Activated CD4-positive, alpha-beta T cell treated with anti-CD3 and anti-CD28 coated beads, Interleukin-2, amount 10 ng/mL, durations not matched to agents 24 days and 14 days (primary cell): ENCODE measurements at regions not wholly inside any gene's neighbourhood (a gene's known extent, or its start where the extent isn't known, plus 50 kb on each side); places are given as distances from the start of the nearest gene placed in this dataset.

ENCODE experiments used
- DNase-seq: peaks from one replicate; pipeline ENCODE4 v3.0.0; 2022
- H3K27ac Mint-ChIP-seq: one replicate; pipeline ENCODE4 v1.8.0; 2022; ENCODE audit warnings: mild to moderate bottlenecking, mixed read lengths
- H3K27me3 Mint-ChIP-seq: one replicate; pipeline ENCODE4 v1.8.0; 2022; ENCODE audit warnings: mixed read lengths
- H3K36me3 Mint-ChIP-seq: one replicate; pipeline ENCODE4 v1.8.0; 2022; ENCODE audit warnings: low read depth, mild to moderate bottlenecking, mixed read lengths
- H3K4me1 Mint-ChIP-seq: one replicate; pipeline ENCODE4 v1.8.0; 2021; ENCODE audit warnings: mixed read lengths
- H3K4me3 Mint-ChIP-seq: one replicate; pipeline ENCODE4 v1.8.0; 2022; ENCODE audit warnings: mild to moderate bottlenecking, moderate library complexity, mixed read lengths
- H3K9me3 Mint-ChIP-seq: one replicate; pipeline ENCODE4 v1.8.0; 2021; ENCODE audit warnings: mixed read lengths
- intact Hi-C: fragments of 100-400 bp; cut with micrococcal nuclease; formaldehyde crosslinking; loops from one replicate; pipeline ENCODE4 v1.15.1; 2023

GRCh38 chr1:192418552-192419285 lies 101.9 kb downstream of the RGS21 start:
- Mint-ChIP-seq H3K9me3 (no peaks in the 10 kb centered on the region), H3K4me1 (no peaks in the 10 kb centered on the region), H3K36me3 (no peaks in the 10 kb centered on the region), H3K4me3 (no peak overlapping the region), H3K27me3 (no peaks in the 10 kb centered on the region), H3K27ac (no peak overlapping the region)
- intact Hi-C loops: no loop called here
- no peak for DNase-seq

DNA sequence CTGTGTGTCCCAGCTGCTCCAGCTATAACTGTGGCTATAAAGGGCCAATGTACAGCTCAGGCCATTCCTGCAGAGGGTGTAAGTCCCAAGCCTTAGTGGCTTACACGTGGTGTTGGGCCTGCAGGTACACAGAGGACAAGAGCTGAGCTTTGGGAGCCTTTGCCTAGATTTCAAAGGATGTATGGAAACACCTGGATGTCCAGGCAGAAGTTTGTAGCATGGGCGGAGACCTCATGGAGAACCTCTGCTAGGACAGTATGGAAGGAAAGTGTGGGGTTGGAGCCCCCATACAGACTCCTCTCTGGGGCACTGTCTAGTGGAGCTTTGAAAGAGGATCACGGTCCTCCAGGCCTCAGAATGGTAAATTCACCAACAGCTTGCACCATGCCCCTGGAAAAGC lies 113.9 kb downstream of the RGS21 start:
- no peak overlapping the region for H3K4me3 Mint-ChIP-seq
- no peaks in the 10 kb centered on the region for H3K4me1 Mint-ChIP-seq
- intact Hi-C loops: no loop called here
- H3K27me3 Mint-ChIP-seq: no peaks in the 10 kb centered on the region
- DNase-seq: no peak
- no peak overlapping the region for H3K27ac Mint-ChIP-seq
- no peaks in the 10 kb centered on the region for H3K9me3 Mint-ChIP-seq
- H3K36me3 Mint-ChIP-seq: no peaks in the 10 kb centered on the region

- intact Hi-C loops: no loop called here
- H3K36me3 Mint-ChIP-seq: no peaks in the 10 kb centered on the region
- no peak overlapping the region for H3K27ac Mint-ChIP-seq
- H3K9me3 Mint-ChIP-seq: no peaks in the 10 kb centered on the region
- H3K4me3 Mint-ChIP-seq: no peak overlapping the region
- H3K27me3 Mint-ChIP-seq: peaks cover 2% of the 10 kb centered on the region
- DNase-seq: no peak
- no peaks in the 10 kb centered on the region for H3K4me1 Mint-ChIP-seq
Observed at GRCh38 chr1:192435704-192436103, 118.9 kb downstream of the RGS21 start.

DNA sequence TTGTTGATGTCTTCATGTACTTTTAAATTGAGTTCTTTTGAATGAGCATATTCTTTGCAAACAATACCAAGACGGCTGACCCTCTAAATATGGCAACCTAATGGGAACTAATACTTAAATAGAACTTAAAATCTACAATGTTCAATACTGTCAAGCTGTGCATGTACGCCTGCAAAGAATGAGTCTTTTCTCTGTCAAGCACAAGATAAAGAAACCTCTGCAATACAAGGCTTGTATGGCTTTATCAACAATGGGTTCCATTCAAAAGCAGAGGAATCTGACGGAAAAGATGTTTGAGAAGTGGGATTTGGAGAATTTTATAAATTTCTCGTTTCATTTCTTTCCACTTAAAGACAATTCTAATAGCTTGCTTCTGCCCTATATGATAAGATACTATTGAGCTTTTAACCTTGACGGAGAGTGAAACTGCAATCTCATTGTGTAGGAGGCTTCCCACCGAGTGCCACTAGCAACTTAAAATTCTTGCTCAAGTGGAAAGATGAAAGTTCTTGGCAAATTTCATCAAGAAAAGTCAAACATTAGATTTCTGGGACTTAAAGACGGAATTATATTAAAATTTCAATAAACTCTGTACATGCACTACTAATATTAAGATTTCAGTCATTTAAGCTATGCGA lies 119.8 kb downstream of the RGS21 start:
- H3K4me1 Mint-ChIP-seq: no peaks in the 10 kb centered on the region
- no peak overlapping the region for H3K27ac Mint-ChIP-seq
- H3K36me3 Mint-ChIP-seq: no peaks in the 10 kb centered on the region
- H3K4me3 Mint-ChIP-seq: no peak overlapping the region
- intact Hi-C loops: no loop called here
- no peak for DNase-seq
- peaks cover 4% of the 10 kb centered on the region for H3K27me3 Mint-ChIP-seq
- no peaks in the 10 kb centered on the region for H3K9me3 Mint-ChIP-seq

DNA sequence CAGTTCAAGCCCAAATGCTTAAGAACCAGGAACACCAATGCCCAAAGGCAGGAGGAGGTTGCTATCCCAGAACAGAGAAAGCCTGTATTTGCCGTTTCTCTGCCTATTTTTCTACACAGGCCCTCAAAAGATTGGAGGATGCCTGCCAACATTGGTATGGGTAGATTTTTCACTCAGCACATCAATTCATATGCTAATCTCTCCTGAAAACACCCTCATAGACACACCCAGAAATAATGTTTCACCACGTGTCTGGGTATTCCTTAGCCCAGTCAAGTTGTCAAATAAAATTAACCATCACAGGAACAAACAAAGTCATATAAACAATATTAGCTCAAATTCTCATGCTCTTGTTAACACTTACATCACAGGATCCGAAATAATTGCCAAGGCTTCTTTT lies 121.9 kb downstream of the RGS21 start:
- Mint-ChIP-seq H3K27ac (no peak overlapping the region), H3K4me3 (no peak overlapping the region), H3K27me3 (peaks cover 4% of the 10 kb centered on the region), H3K4me1 (no peaks in the 10 kb centered on the region), H3K36me3 (no peaks in the 10 kb centered on the region), H3K9me3 (no peaks in the 10 kb centered on the region)
- intact Hi-C loops: no loop called here
- no peak for DNase-seq

GRCh38 chr1:192439373-192440025 lies 122.7 kb downstream of the RGS21 start:
- Mint-ChIP-seq H3K4me1 (no peaks in the 10 kb centered on the region), H3K4me3 (no peak overlapping the region), H3K9me3 (no peaks in the 10 kb centered on the region)

GRCh38 chr1:192441492-192441891 lies 124.7 kb downstream of the RGS21 start:
- no peaks in the 10 kb centered on the region for H3K9me3 Mint-ChIP-seq
- H3K27me3 Mint-ChIP-seq: peaks cover 4% of the 10 kb centered on the region
- no peaks in the 10 kb centered on the region for H3K4me1 Mint-ChIP-seq
- intact Hi-C loops: no loop called here
- no peak for DNase-seq
- no peak overlapping the region for H3K4me3 Mint-ChIP-seq
- H3K27ac Mint-ChIP-seq: no peak overlapping the region
- H3K36me3 Mint-ChIP-seq: no peaks in the 10 kb centered on the region

More at GRCh38 chr1:192439373-192440025, 122.7 kb downstream of the RGS21 start:
- Mint-ChIP-seq H3K27ac (no peak overlapping the region), H3K27me3 (peaks cover 4% of the 10 kb centered on the region), H3K36me3 (no peaks in the 10 kb centered on the region)
- no peak for DNase-seq
- intact Hi-C loops: no loop called here

- H3K36me3 Mint-ChIP-seq: no peaks in the 10 kb centered on the region
- no peak overlapping the region for H3K4me3 Mint-ChIP-seq
- H3K4me1 Mint-ChIP-seq: no peaks in the 10 kb centered on the region
- DNase-seq: no peak
- H3K27me3 Mint-ChIP-seq: peaks cover 4% of the 10 kb centered on the region
- intact Hi-C loops: no loop called here
- H3K9me3 Mint-ChIP-seq: no peaks in the 10 kb centered on the region
- H3K27ac Mint-ChIP-seq: no peak overlapping the region
Observed at GRCh38 chr1:192442736-192443135, 125.9 kb downstream of the RGS21 start.

DNA sequence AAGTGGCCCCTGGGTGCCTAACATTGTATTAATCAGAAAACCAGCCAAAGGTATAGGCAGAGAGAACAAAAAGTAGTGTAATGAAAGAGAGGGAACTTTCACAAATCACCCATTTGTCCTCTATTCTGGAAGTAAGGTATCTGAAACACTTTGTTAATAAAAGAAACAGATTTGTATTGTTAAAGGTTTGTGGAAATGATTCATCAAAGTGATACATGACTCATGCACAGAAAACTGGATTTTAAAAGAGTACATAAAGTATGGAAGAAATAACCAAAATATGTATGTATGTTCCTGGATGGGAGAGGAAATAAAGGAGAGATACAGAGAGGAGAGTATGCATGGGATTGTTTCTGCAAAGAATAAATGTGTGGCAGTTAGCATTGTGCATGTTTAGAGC lies 126.8 kb downstream of the RGS21 start:
- H3K27me3 Mint-ChIP-seq: peaks cover 9% of the 10 kb centered on the region
- intact Hi-C loops: no loop called here
- no peaks in the 10 kb centered on the region for H3K9me3 Mint-ChIP-seq

DNA sequence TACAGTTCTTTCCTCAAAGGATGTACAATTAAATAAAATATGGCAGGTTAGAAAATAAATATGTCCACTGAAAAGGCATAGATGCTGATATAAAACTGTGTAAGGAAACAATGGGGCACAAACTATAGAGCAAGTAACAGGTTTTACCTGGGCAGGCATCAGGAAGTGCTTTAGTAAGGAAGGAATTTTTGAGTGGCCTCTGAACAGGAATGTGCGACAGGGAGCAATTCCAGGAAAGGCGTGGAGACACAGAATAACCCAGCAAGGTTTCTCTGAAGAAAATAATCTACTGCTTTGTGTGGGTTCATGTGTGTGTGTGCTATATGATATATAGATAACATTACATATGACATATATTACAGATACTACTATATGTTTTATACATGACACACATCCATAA lies 128.4 kb downstream of the RGS21 start:
- H3K9me3 Mint-ChIP-seq: no peaks in the 10 kb centered on the region
- H3K27ac Mint-ChIP-seq: no peak overlapping the region
- H3K4me3 Mint-ChIP-seq: no peak overlapping the region
- H3K27me3 Mint-ChIP-seq: peaks cover 13% of the 10 kb centered on the region
- intact Hi-C loops: no loop called here
- H3K4me1 Mint-ChIP-seq: no peaks in the 10 kb centered on the region
- no peaks in the 10 kb centered on the region for H3K36me3 Mint-ChIP-seq
- no peak for DNase-seq

More for the DNA sequence above, 126.8 kb downstream of the RGS21 start:
- H3K36me3 Mint-ChIP-seq: no peaks in the 10 kb centered on the region
- no peak for DNase-seq
- H3K4me3 Mint-ChIP-seq: no peak overlapping the region
- no peaks in the 10 kb centered on the region for H3K4me1 Mint-ChIP-seq
- H3K27ac Mint-ChIP-seq: no peak overlapping the region

DNA sequence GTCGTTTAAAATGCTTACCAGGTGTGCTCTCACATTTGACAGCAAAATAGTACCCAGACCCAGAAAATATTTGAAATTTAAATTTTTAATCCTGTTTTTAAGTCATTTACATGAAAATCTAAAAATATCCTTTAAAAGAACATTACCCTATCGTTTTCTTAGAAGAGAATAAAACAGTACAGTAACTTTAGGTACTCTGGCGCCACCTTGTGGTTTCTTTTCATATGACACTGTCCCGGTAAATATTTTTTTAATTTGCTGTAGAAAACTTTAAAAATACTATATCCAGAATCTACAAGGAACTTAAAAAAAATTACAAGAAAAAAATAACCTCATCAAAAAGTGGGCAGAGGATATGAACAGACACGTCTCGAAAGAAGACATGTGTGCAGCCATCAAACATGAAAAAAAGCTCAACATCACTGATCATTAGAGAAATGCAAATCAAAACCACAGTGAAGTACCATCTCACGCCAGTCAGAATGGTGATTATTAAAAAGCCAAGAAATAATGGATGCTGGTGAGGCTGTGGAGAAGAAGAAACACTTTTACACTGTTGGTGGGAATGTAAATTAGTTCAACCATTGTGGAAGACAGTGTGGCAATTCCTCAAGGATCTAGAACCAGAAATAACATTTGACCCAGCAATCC lies 129.2 kb downstream of the RGS21 start:
- intact Hi-C loops: no loop called here
- Mint-ChIP-seq H3K27ac (no peak overlapping the region), H3K9me3 (no peaks in the 10 kb centered on the region), H3K4me1 (no peaks in the 10 kb centered on the region), H3K27me3 (peaks cover 15% of the 10 kb centered on the region), H3K36me3 (no peaks in the 10 kb centered on the region), H3K4me3 (no peak overlapping the region)
- peak; percentile 84 for DNase-seq

- Mint-ChIP-seq H3K4me1 (no peaks in the 10 kb centered on the region), H3K9me3 (no peaks in the 10 kb centered on the region), H3K4me3 (no peak overlapping the region), H3K36me3 (no peaks in the 10 kb centered on the region), H3K27ac (no peak overlapping the region), H3K27me3 (peaks cover 23% of the 10 kb centered on the region)
- no peak for DNase-seq
- intact Hi-C loops: no loop called here
Observed at GRCh38 chr1:192448026-192448578, 127.5 kb upstream of the RGS1 start.

DNA sequence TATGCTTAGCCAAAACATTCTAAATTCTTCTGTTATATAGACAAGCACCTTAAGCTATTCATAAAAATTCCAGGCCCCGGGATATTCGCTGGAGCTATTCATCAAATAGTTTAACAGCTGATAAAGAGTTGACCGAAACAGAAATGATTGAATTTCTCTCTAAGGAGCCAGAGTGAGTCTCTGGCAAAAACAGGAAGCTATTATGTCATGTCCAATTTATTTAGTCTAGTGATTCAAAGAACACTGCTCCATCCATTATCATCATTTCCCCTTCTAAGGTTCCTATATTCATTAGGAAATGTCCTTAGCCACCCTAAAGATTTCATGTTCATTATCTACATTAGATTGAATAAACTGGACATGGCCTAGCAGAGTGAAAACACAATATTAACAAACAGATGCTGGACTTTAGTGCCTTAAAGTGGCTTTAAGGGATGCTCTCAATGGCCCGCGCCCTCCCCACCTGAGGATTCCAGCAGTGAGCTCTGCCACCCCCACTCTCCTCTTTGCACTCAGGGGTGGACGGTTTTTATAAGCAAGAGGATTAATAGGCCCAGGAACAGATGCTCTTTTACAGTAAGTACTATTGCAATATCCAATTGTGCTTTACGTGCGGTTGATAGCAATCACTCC lies 122.1 kb upstream of the RGS1 start:
- DNase-seq: no peak
- intact Hi-C loops: no loop called here
- no peak overlapping the region for H3K27ac Mint-ChIP-seq
- H3K27me3 Mint-ChIP-seq: peaks cover 22% of the 10 kb centered on the region
- H3K36me3 Mint-ChIP-seq: no peaks in the 10 kb centered on the region
- no peak overlapping the region for H3K4me3 Mint-ChIP-seq
- no peaks in the 10 kb centered on the region for H3K9me3 Mint-ChIP-seq
- H3K4me1 Mint-ChIP-seq: no peaks in the 10 kb centered on the region
